SKM-1 treated with dmso at 0.1 percent for 144 hours (cell line): ENCODE measurements at regions not wholly inside any gene's neighbourhood (a gene's known extent, or its start where the extent isn't known, plus 50 kb on each side); places are given as distances from the start of the nearest gene placed in this dataset.
A peak's percentile ranks its signal among the peaks of the same experiment; 100 is the strongest.
"Not testable (repeated sequence)": the region's sequence is repeated elsewhere in the genome, so short reads cannot be mapped to it uniquely, and the experiment has no call there.

Source experiments
- DNase-seq: peaks from one replicate; lab custom pipeline; 2025; ENCODE audit not compliant: unreplicated experiment; lab: John Stamatoyannopoulos, UW

- DNase-seq = no peak
Observed at GRCh38 chr5:130957151-130957550, 207.9 kb downstream of the HINT1 start.

DNA sequence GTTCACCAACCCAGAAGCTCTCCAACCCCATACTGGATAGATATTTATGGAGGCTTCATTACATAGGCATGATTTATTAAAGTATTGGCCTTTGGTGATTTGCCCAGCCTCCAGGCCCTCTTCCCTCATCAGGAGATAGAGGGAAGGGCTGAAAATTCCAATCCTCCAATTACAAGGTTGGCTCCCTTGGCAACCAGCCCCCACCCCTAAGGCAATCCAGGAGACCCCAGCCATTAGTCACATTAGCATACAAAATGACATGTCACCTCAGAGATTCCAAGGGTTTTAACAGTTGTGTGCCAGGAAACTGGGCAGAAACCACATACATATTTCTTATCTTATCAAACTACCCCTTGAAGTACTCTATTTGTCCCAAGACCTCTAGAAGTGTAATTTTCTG, 210.0 kb downstream of the HINT1 start:
- no peak for DNase-seq

DNA sequence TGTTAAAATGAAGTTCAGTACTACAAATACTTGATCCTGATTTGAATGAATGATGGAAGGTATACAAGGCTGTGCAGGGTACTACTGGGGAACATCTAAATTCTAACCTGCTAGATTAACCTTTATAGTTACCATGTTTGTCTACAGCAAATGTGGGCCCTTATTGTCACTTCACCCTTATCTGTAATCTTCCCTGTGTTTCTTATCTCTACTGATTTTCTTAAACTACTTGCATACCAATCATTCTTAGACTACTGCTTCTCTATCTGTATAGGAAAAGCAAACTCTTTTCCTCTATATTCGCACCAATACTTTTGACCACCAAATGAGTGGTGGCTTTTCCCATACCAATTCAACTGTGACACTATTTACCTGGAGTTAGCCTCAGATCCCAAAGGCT, 210.7 kb downstream of the HINT1 start:
- DNase-seq = no peak

GRCh38 chr5:130939059-130939458, 226.0 kb downstream of the HINT1 start:
- no peak for DNase-seq

DNA sequence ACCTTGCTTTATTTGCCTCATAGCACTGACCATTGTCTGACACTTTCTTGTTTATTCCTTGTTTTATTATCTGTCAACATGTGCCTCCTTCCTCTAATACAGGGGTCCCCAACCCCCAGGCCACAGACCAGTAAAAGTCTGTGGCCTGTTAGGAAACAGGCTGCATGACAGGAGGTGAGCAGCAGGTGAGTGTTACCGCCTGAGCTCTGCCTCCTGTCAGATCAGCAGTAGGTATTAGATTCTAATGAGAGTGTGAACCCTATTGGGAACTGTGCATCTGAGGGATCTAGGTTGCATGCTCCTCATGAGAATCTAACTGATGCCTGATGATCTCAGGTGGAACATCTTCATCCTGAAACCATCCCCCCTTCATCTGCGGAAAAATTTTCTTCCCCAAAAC, 228.0 kb downstream of the HINT1 start:
- no peak for DNase-seq

DNA sequence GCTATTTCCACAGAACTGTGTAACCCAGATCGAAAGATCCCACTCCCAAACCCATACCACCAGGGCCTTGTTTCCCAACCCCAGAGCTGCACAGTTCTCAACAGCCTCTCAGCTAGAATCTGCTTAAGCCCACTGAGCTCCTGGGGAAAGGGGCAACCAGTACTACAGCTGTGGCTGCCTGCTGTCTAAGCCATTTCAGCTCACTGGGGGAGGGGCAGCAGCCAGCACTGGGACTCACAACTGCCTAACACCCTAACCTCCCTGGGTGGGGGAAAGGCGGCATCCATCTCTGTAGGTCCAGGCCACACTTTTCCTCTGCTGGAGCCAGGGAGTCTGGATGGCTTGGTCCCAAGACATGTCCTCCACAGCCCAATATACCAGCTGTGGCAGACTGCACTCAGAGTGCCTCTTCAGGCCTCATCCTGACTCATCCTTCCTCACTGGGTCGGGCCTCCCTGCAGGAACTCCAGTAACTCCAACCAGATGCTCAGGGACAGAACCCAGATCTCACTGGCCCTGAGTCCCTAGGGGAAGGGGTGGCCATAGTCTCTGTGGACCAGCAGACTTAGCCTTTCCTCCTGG, 241.4 kb downstream of the HINT1 start:
- DNase-seq = no peak

- DNase-seq = no peak
Observed at GRCh38 chr5:130912088-130912487, 253.0 kb downstream of the HINT1 start.

GRCh38 chr5:130908186-130908585, 256.9 kb downstream of the HINT1 start:
- no peak for DNase-seq

GRCh38 chr5:130897537-130898195, 267.4 kb downstream of the HINT1 start:
- DNase-seq = not testable (repeated sequence)

- not testable (repeated sequence) for DNase-seq
Observed at GRCh38 chr5:130897181-130897536, 267.9 kb downstream of the HINT1 start.

- no peak for DNase-seq
Observed at GRCh38 chr5:130896636-130897035, 268.4 kb downstream of the HINT1 start.

- DNase-seq = no peak
Observed at GRCh38 chr5:130893006-130893405, 272.1 kb downstream of the HINT1 start.

- DNase-seq = no peak
Observed at GRCh38 chr5:130890610-130891009, 274.4 kb downstream of the HINT1 start.

- no peak for DNase-seq
Observed at GRCh38 chr5:130885691-130886090, 279.4 kb downstream of the HINT1 start.

GRCh38 chr5:130885027-130885426, 280.0 kb downstream of the HINT1 start:
- DNase-seq = no peak

- no peak for DNase-seq
Observed at GRCh38 chr5:130884023-130884422, 281.0 kb downstream of the HINT1 start.

DNA sequence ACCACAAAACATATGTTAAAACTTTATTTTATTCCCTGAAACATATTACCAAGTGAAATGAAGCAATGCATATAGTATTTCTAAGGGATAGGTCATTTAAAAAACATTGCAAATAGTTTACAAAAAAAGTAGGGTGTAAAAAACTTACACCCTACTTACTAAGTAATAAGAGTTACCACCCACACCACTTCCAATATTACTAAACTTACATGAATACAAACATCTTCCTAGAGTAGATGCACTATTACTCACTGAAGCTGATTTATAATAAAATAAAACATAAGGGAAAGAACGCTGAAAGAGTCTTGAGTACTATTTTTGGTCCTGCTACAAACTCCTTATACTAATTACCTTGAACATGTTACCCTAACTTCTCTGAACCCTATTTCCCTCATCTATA, 289.4 kb downstream of the HINT1 start:
- no peak for DNase-seq

DNA sequence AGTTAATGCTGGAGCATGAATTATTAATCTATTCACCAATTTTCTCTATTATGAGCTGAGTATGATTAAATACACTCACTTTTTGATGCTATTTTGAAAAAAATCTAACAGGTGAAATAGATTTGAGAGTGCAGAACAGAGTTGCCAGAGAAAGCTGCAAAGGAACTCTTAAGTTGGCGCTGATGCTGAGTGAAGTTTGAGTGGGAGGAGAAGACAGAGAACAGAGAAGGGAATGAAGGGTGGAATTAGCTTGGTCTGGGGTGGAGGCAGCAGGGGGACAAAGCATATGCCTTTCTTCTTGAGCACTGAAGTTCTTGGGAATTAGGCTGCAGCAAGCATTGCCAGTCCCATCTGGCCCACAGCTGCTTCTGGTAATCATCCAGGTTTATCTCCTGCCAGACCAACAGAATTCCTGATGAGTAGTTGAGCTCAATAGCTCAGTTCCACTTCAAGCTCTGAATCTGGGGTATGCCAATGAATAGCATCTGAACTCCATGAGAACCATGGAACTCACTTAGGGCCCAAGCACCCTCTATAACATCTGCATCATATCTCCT, 290.1 kb downstream of the HINT1 start:
- no peak for DNase-seq

DNA sequence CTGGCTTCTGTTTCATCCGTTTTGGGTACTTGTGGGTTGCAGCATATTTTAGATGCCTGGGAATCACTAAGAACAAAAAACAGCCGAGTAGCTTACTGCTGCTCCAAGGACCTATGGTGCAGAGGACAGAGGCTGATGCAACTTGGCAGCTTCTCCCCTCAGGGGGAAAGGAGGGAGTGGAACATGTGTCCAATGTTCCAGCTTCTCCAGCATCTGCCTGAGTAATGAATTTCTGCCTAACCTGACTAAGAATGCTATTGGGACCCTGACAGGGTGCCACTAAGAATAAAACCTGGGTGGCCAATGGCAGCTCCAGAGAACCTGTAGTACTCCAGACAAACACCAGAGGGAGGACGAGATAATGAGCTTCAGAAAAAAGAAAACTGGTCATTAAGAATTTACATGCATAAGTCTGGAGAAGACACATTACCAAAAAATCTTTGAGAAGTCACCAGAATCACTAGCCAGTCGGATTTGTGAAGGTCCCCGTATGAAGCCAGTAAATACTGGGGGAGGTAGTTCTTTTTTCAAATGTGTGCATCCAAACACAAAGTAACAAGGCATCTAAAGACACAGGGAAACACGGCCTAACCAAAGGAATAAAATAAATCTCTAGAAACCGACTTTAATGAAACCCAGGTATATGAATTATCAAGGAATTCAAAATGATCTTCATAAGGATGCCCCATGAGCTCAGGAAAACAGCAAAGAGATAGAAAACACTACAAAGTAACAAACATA, 293.5 kb downstream of the HINT1 start:
- DNase-seq = peak; percentile 28

DNA sequence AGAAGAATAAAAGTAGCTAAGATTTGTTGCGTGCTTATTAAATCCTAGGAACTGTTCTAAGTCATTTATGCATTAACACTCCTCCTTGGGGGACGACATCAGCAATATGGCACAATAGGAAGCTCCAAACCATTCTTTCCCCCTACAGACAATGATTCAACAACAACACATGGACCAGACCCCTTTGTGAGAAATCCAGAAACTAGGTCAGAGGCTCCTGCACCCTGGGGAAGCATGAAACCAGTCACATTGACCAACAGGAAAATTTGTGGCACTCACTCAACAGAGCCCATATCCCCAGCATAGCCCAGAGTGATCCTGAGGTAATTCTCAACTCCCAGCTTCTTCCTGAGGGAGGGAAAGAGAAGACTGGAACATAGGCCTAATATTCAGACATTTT, 294.4 kb downstream of the HINT1 start:
- DNase-seq = no peak

GRCh38 chr5:130868186-130868840, 296.7 kb downstream of the HINT1 start:
- no peak for DNase-seq
